GM12878 (cell line): ENCODE measurements at regions not wholly inside any gene's neighbourhood (a gene's known extent, or its start where the extent isn't known, plus 50 kb on each side); places are given as distances from the start of the nearest gene placed in this dataset.

ENCODE experiments used
- ATAC-seq: fragments of 200-7000 bp; cut with Tn5 transposase; 3 replicates; pipeline ENCODE4 v1.9.1; 2020; ENCODE audit warnings: mild to moderate bottlenecking, moderate library complexity
- BruUV-seq: library from RNA; stranded (reverse); fragments of 400-500 nt; replicated peaks from 2 replicates; lab custom pipeline; 2021; lab: Mats Ljungman, UMichigan
- CTCF ChIA-PET: fragments of 300-600 bp; sonication (Branson Sonifier 250); formaldehyde crosslinking; extraction: SDS; loops from one replicate; lab custom pipeline; 2021; ENCODE audit warnings: inconsistent platforms; lab: Yijun Ruan, JAX
- POLR2A ChIA-PET: fragments of 350-600 bp; formaldehyde crosslinking; extraction: SDS; loops from one replicate; lab custom pipeline; 2021; ENCODE audit warnings: inconsistent platforms; lab: Charles Lee
- RAD21 ChIA-PET: fragments of 300-600 bp; sonication (Branson Sonifier 250); formaldehyde crosslinking; loops from one replicate; lab custom pipeline; 2023; ENCODE audit warnings: antibody characterized with exemption; ENCODE audit not compliant: unreplicated experiment; lab: Charles Lee
- SMC1A ChIA-PET: fragments of 300-600 bp; sonication (Branson Sonifier 250); formaldehyde crosslinking; loops from one replicate; lab custom pipeline; 2023; ENCODE audit not compliant: unreplicated experiment, uncharacterized antibody; lab: Charles Lee
- DNase-seq: peaks from one replicate; pipeline ENCODE4 v3.0.0-alpha.2; 2011; ENCODE audit warnings: low read depth, low spot score
- FAIRE-seq: peaks from 3 replicates; lab custom pipeline; 2011; peaks lifted over from hg19 to GRCh38; lab: Jason Lieb, UNC
- H2AFZ ChIP-seq: 2 replicates; pipeline ENCODE4 v1.6.0; 2011; ENCODE audit warnings: low read depth, low read length, control low read depth; ENCODE audit not compliant: control insufficient read depth
- H3K27ac ChIP-seq: 2 replicates; pipeline ENCODE4 v1.5.1; 2011; ENCODE audit warnings: control low read depth; ENCODE audit not compliant: control insufficient read depth, insufficient read depth
- H3K27me3 ChIP-seq, 2 experiments: replicated peaks in 1 of 2; 2 replicates each; pipeline versions ENCODE4 v1.6.0 to v1.6.1; 2011; ENCODE audit warnings: low read length in 1 of 2; ENCODE audit not compliant: control insufficient read depth in 2 of 2, insufficient read depth in 2 of 2
- H3K36me3 ChIP-seq, 2 experiments: 2 replicates each; pipeline ENCODE4 v1.5.1; 2011; ENCODE audit warnings: low read length in 1 of 2; ENCODE audit not compliant: control insufficient read depth in 2 of 2, insufficient read depth in 2 of 2
- H3K4me1 ChIP-seq: 2 replicates; pipeline ENCODE4 v1.6.1; 2011; ENCODE audit warnings: mild to moderate bottlenecking, low read length, moderate library complexity, mixed read lengths; ENCODE audit not compliant: control insufficient read depth, insufficient read depth
- H3K4me2 ChIP-seq: 2 replicates; pipeline ENCODE4 v1.6.0; 2011; ENCODE audit warnings: control low read depth; ENCODE audit not compliant: control insufficient read depth, insufficient read depth
- H3K4me3 ChIP-seq: fragments of 200-600 bp; sonication (generic); 2 replicates; pipeline ENCODE4 v1.5.1; 2016
- H3K79me2 ChIP-seq: 2 replicates; pipeline ENCODE4 v1.6.0; 2011; ENCODE audit warnings: low read length; ENCODE audit not compliant: control insufficient read depth, insufficient read depth
- H3K9ac ChIP-seq: 2 replicates; pipeline ENCODE4 v1.8.0; 2011; ENCODE audit warnings: low read length, control low read depth, mixed read lengths; ENCODE audit not compliant: control insufficient read depth, insufficient read depth
- H3K9me3 ChIP-seq: replicated peaks from 3 replicates; pipeline ENCODE4 v1.5.1; 2011; ENCODE audit warnings: mild to moderate bottlenecking, low read length; ENCODE audit not compliant: control insufficient read depth, insufficient read depth
- H4K20me1 ChIP-seq: 2 replicates; pipeline ENCODE4 v1.6.0; 2011; ENCODE audit not compliant: control insufficient read depth, insufficient read depth
- BMI1 ChIP-seq: fragments of 450-650 bp; IDR thresholded peaks from 2 replicates; pipeline ENCODE4 v1.6.1; 2016; ENCODE audit warnings: mild to moderate bottlenecking, moderate library complexity, borderline replicate concordance
- FOS ChIP-seq: IDR thresholded peaks from 3 replicates; pipeline ENCODE4 v1.6.1; 2011; ENCODE audit warnings: borderline replicate concordance; ENCODE audit not compliant: insufficient read length; ENCODE audit errors: extremely low read depth
- RELA ChIP-seq: fragments of 450-650 bp; IDR thresholded peaks from 2 replicates; pipeline ENCODE4 v1.8.0; 2014; ENCODE audit warnings: borderline replicate concordance; ENCODE audit not compliant: partially characterized antibody
- WGBS: methylation state at CpG from one replicate; pipeline ENCODE4 v1.1.6; 2016; ENCODE audit warnings: low lambda C conversion rate; ENCODE audit not compliant: insufficient replicate concordance, insufficient coverage; ENCODE audit errors: missing lambda C conversion rate; 5-methylcytosine and 5-hydroxymethylcytosine counted together
- in situ Hi-C: fragments of 300-500 bp; cut with MboI; formaldehyde crosslinking; loops from 9 replicates; pipeline ENCODE4 v1.14.3; 2018; ENCODE audit warnings: mixed read lengths
- intact Hi-C: fragments of 100-400 bp; cut with micrococcal nuclease; formaldehyde crosslinking; loops from one replicate; pipeline ENCODE4 v1.14.2; 2022; ENCODE audit not compliant: unreplicated experiment
- TF ChIP-seq, protein P1 (sequence below): fragments of 450-650 bp; formaldehyde crosslinking; IDR thresholded peaks from 2 replicates; pipeline ENCODE4 v1.5.0; 2022; ENCODE audit warnings: mild to moderate bottlenecking, missing genetic modification characterization
- TF ChIP-seq, protein P2 (sequence below): fragments of 450-650 bp; IDR thresholded peaks from 2 replicates; pipeline ENCODE4 v1.6.1; 2017; ENCODE audit warnings: mild to moderate bottlenecking, low read depth, inconsistent platforms; ENCODE audit not compliant: poor library complexity, severe bottlenecking
- TF ChIP-seq, protein P3 (sequence below): fragments of 450-650 bp; IDR thresholded peaks from 2 replicates; pipeline ENCODE4 v1.6.1; 2017; ENCODE audit warnings: mild to moderate bottlenecking, moderate library complexity

DNA sequence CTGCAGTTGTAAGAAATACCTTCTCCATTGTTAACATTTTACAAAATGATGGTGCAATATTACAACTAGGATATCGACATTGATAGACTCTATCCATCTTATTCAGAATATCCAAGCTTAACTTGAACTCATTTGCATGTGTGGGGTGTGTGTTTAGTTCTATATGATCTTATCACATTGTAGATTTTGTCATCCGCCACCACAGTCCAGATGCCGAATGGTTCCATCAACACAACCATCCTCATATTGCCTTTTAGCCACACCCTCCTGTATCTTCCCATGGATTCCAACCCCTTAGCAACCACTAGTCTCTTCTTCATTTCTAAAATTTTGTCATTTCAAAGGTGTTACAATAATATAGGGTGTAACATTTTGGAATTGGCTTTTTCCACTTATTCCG, 452.9 kb upstream of the AKR1E2 start:
- in situ Hi-C loops: no loop called here
- ChIA-PET POLR2A (no interaction called here), SMC1A (no interaction called here), RAD21 (no interaction called here), CTCF (no interaction called here)
- no peak overlapping the region for H3K4me3 ChIP-seq
- no peaks in the 10 kb centered on the region for H3K4me1 ChIP-seq
- no peaks in the 10 kb centered on the region for H3K9me3 ChIP-seq
- TF ChIP-seq, protein P1, sequence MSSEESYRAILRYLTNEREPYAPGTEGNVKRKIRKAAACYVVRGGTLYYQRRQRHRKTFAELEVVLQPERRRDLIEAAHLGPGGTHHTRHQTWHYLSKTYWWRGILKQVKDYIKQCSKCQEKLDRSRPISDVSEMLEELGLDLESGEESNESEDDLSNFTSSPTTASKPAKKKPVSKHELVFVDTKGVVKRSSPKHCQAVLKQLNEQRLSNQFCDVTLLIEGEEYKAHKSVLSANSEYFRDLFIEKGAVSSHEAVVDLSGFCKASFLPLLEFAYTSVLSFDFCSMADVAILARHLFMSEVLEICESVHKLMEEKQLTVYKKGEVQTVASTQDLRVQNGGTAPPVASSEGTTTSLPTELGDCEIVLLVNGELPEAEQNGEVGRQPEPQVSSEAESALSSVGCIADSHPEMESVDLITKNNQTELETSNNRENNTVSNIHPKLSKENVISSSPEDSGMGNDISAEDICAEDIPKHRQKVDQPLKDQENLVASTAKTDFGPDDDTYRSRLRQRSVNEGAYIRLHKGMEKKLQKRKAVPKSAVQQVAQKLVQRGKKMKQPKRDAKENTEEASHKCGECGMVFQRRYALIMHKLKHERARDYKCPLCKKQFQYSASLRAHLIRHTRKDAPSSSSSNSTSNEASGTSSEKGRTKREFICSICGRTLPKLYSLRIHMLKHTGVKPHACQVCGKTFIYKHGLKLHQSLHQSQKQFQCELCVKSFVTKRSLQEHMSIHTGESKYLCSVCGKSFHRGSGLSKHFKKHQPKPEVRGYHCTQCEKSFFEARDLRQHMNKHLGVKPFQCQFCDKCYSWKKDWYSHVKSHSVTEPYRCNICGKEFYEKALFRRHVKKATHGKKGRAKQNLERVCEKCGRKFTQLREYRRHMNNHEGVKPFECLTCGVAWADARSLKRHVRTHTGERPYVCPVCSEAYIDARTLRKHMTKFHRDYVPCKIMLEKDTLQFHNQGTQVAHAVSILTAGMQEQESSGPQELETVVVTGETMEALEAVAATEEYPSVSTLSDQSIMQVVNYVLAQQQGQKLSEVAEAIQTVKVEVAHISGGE (CRISPR knock-in tag): no peak
- TF ChIP-seq FOS (no peak), RELA (no peak), BMI1 (no peak)
- TF ChIP-seq, protein P2, sequence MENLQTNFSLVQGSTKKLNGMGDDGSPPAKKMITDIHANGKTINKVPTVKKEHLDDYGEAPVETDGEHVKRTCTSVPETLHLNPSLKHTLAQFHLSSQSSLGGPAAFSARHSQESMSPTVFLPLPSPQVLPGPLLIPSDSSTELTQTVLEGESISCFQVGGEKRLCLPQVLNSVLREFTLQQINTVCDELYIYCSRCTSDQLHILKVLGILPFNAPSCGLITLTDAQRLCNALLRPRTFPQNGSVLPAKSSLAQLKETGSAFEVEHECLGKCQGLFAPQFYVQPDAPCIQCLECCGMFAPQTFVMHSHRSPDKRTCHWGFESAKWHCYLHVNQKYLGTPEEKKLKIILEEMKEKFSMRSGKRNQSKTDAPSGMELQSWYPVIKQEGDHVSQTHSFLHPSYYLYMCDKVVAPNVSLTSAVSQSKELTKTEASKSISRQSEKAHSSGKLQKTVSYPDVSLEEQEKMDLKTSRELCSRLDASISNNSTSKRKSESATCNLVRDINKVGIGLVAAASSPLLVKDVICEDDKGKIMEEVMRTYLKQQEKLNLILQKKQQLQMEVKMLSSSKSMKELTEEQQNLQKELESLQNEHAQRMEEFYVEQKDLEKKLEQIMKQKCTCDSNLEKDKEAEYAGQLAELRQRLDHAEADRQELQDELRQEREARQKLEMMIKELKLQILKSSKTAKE: no peak
- TF ChIP-seq, protein P3, sequence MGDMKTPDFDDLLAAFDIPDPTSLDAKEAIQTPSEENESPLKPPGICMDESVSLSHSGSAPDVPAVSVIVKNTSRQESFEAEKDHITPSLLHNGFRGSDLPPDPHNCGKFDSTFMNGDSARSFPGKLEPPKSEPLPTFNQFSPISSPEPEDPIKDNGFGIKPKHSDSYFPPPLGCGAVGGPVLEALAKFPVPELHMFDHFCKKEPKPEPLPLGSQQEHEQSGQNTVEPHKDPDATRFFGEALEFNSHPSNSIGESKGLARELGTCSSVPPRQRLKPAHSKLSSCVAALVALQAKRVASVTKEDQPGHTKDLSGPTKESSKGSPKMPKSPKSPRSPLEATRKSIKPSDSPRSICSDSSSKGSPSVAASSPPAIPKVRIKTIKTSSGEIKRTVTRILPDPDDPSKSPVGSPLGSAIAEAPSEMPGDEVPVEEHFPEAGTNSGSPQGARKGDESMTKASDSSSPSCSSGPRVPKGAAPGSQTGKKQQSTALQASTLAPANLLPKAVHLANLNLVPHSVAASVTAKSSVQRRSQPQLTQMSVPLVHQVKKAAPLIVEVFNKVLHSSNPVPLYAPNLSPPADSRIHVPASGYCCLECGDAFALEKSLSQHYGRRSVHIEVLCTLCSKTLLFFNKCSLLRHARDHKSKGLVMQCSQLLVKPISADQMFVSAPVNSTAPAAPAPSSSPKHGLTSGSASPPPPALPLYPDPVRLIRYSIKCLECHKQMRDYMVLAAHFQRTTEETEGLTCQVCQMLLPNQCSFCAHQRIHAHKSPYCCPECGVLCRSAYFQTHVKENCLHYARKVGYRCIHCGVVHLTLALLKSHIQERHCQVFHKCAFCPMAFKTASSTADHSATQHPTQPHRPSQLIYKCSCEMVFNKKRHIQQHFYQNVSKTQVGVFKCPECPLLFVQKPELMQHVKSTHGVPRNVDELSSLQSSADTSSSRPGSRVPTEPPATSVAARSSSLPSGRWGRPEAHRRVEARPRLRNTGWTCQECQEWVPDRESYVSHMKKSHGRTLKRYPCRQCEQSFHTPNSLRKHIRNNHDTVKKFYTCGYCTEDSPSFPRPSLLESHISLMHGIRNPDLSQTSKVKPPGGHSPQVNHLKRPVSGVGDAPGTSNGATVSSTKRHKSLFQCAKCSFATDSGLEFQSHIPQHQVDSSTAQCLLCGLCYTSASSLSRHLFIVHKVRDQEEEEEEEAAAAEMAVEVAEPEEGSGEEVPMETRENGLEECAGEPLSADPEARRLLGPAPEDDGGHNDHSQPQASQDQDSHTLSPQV: no peak
- H3K27ac ChIP-seq: no peak overlapping the region
- intact Hi-C loops: no loop called here
- no peaks in the 10 kb centered on the region for H3K36me3 ChIP-seq
- H4K20me1 ChIP-seq: no peaks in the 10 kb centered on the region
- H3K27me3 ChIP-seq: no peaks in the 10 kb centered on the region; a peak in 1 of 4 replicates
- no peak for ATAC-seq
- WGBS: 68% methylated on average over 4 of the region's 4 CpGs
- no peak for DNase-seq
- H2AFZ ChIP-seq: no peak overlapping the region
- no peaks in the 10 kb centered on the region for H3K79me2 ChIP-seq
- BruUV-seq: no TSS peak
- H3K4me2 ChIP-seq: no peak overlapping the region
- FAIRE-seq: no peak
- no peak overlapping the region for H3K9ac ChIP-seq
